NCI-H2107 treated with DMSO at 0.1 percent for 48 hours (cell line): ENCODE measurements at regions not wholly inside any gene's neighbourhood (a gene's known extent, or its start where the extent isn't known, plus 50 kb on each side); places are given as distances from the start of the nearest gene placed in this dataset.

Experiments used
- DNase-seq: peaks from one replicate; lab custom pipeline; 2025; ENCODE audit not compliant: unreplicated experiment; lab: John Stamatoyannopoulos, UW

GRCh38 chr12:87846045-87846444 is 183.2 kb downstream of the C12orf50 start:
- no peak for DNase-seq

DNA sequence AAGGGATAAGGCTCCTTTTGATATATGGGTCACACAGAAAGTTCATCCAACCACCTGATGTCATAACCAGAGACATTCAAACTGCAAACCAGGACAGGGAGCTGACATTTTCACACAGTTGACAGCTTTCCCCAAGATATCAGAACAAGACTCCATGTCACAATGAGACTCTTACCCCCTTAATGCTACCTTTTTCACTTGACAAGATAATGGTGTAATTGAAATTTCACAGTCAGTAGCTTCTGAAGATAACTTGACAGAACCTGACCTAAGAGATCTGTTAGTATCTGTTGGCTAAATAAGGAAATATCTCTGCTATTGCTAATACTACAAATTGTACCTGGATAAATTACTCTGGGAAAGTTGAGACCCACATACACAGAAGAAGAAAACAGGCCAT is 187.3 kb downstream of the C12orf50 start:
- DNase-seq = no peak

DNA sequence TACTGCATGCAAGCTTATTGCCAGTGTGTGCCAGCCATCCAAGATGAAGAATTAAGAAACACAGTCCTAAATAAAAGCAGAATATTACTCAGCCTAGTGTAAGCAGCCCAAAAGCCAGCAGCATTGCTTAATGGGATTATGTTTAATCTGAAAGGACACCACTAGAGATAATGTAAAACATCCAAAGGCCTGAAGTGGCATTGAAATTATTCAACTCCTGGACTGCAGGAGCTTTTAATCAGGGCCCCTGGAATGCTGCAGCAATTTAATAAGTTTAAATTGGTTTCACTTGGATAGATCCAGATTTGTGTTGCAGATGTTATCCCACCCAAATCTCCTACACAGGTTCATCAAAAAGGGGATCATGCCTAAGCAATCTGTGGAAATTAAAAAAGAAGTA is 193.0 kb downstream of the C12orf50 start:
- no peak for DNase-seq

GRCh38 chr12:87828382-87828973 is 200.7 kb downstream of the C12orf50 start:
- DNase-seq = no peak

GRCh38 chr12:87827638-87828264 is 201.4 kb downstream of the C12orf50 start:
- no peak for DNase-seq

- no peak for DNase-seq
Measured at GRCh38 chr12:87822923-87823322, 206.3 kb downstream of the C12orf50 start.

DNA sequence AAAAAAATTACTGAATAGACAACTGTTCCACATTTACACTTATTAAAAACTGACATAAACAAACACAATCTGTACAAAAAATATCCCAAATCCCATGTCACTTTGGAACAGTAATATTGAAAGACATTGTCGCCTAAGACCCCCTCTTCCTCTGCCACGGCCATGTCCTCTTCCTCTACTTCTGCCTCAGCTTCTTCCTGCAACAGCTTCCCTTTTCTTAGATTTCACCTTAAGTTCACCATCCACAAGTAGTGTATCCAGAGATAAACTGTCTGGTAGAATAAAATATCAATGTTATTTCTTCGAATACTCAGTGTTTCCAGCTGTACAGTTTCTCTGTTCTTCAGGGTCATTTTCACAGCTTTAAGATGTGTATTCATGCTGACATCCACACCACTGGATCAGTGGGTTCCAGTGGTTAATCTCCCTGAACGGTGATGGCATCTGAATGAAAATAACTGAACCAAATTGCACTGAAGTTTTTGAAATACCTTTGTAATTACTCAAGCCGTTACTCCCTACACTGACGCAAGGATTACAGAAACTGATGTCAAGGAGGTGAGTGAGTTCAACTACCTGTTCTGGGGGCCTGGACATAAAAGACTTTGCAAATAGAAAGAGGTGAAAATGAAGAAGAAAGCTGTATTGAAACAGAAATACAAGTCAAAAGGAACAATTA is 208.5 kb downstream of the C12orf50 start:
- no peak for DNase-seq

DNA sequence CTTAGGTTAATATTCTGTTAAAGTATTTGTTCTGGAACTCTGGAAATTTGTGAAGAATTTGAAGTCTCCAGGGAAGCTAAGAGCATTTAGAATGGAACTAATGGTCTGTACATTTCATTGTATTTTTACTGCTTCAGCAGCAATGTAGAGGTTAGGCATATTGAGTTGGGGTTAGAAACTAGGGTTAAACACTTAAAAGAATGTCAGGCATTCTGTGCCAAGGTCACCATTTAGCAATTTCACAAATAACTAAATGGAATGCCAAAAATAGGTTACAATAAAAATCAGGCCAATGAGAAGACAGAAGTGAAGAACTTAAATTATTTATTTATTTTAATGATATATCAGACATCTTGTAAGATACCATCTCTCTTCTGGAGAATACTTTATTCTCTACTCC is 210.8 kb downstream of the C12orf50 start:
- no peak for DNase-seq

GRCh38 chr12:87815771-87816585 is 213.2 kb downstream of the C12orf50 start:
- no peak for DNase-seq

DNA sequence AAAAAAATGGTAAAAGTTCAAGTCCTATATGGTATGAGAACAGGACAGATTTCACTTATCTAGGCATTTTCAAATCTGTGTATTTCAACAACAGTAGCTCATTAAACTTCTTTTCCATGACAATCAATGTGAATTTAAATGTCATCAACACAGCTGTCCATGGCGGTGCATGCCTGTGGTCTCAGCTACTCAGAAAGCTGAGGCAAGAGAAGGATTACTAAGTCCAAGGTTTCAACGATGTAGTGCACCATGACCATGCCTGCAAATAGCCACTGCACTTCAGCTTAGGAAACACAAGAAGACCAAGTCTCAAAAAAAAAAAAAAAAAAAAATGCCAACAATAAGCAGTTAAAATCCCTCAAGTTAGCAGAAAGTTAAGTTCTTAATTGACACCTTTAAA is 214.6 kb downstream of the C12orf50 start:
- no peak for DNase-seq

DNA sequence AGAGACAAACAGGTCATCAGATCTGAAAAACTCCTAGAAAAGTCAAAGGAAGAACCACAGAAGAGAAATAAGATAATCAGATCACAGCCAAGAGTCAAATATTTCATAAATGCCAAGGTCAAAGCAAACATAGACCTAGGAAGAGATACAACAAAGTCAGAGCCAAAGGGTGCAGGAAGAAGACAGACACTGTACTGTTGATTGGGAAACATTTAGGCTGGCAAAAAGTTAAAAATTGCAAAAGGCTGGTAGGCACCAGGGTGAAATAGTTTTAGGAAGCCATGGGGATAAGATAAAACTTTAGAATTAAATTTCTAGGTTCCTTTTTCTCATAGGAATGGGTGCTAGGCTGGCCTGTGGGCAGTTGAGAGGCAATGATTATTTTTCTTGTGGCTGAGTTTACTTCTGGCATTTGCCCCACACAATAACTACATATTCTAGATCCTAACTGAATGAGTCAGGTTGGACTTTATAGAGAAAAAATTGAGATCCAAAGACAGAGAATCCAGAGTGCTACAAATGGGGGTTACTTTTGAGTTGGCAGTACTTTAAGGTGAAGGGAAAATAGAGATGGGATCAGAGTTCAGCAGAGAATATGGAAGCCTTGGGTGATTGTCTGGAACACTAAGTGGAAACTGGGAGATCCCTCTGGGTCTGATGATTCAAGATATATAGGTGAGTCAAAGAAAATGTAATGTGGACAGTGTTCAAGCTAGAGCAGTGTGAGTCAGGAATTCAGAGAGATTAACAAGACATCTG is 215.5 kb downstream of the C12orf50 start:
- DNase-seq = no peak

GRCh38 chr12:87812681-87813080 is 216.5 kb downstream of the C12orf50 start:
- DNase-seq = no peak

GRCh38 chr12:87812030-87812429 is 217.2 kb downstream of the C12orf50 start:
- no peak for DNase-seq

GRCh38 chr12:87809916-87810315 is 219.3 kb downstream of the C12orf50 start:
- no peak for DNase-seq

DNA sequence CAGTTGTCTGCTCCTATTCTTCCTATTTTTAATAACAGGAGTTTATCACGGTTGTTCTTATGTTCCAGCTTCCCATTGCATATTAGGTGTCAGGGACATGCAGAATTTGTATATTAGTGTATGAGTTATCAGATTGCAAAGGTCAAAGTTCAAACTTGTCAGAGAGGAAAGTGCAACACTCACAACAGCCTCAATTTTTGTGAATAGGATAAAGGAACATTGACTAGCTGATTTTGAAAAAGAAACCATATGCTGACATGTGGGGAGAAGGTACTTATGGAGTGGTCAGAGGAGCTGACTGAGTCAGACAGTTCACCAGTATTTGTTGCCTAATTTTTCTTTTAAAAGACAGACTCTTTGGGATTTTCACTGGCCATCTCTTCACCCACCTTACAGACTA is 222.1 kb downstream of the C12orf50 start:
- DNase-seq = no peak

DNA sequence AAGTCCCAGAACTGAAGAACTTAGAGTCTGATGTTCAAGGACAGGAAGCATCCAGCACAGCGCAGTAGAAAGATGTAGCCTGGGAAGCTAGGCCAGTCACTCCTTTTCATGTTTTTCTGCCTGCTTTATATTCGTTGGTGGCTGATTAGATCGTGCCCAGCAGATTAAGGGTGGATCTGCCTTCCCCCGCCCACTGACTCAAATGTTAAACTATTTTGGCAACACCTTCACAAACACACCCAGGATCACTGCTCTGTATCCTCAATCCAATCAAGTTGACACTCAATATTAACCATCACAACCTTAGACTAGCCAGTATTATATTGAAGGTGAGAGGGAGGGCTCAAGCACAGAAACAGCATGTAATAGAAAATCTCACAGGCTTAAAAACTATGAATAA is 222.9 kb downstream of the C12orf50 start:
- no peak for DNase-seq

DNA sequence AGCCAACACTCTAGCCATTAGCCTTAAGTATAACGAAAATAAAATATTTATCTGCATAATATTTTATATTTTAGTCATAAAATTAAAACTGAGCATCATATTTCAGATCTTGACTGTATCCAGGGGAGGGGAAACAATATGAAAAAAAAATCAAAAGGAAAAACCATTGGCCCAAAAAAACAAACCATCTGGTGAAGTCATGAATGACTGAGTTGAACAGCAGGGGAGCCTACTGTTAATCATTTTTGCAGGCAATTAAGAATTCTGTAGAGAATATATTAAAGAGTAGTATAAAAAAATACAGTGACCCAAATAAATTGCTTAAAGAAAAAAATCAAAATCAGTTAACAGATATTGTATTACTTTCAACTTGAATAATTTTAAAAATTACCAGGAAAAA is 224.8 kb downstream of the C12orf50 start:
- DNase-seq = no peak

- DNase-seq = no peak
Measured at GRCh38 chr12:87802721-87803011, 226.5 kb downstream of the C12orf50 start.

DNA sequence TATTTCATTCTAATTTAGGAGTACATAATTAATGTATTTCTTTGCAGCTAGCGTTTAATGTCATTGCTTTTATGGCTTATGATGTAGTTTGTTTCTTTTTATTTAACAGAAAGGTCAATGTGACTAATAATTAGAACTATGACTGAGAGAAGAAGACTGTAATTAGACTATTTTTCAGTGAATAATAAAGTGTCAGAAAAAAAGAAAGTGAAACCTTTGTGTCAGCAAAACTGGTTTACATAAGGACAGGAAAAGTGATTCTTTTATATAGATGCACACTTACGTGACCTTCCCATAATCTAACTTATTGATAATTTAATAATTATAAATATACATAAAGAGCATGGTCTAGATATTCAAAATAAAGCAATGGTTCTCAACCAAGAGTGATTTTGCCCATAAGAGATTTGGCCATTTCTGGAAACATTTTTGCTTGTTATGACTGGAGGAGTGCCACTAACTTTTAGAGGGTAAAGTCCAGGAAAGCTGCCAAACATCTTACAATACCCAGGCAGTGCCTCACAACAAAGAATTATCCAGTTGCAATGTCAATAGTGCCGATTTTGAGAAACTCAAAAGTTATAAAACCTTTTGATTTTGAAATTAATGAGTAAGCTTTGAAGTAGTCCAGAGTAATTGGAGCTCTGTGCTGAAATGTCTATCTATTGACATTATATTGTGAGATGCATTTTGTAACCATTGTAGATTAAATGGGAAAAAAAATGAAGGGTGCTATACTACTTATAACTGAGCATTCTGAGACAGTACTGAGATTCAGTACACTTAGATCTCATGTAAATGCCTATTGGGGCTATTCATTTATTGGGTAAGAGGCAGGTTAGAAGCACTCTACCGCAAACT is 227.1 kb downstream of the C12orf50 start:
- no peak for DNase-seq

GRCh38 chr12:87796961-87797516 is 232.2 kb downstream of the C12orf50 start:
- DNase-seq = no peak
